ENCODE measurements at regions not wholly inside any gene's neighbourhood (a gene's known extent, or its start where the extent isn't known, plus 50 kb on each side); places are given as distances from the start of the nearest gene placed in this dataset.

GRCh38 chr1:37393173-37394120, 80.9 kb upstream of the ZC3H12A start:
- DNase-seq = no peak

- no peak for DNase-seq
Observed at GRCh38 chr1:37394574-37395464, 79.6 kb upstream of the ZC3H12A start.

DNA sequence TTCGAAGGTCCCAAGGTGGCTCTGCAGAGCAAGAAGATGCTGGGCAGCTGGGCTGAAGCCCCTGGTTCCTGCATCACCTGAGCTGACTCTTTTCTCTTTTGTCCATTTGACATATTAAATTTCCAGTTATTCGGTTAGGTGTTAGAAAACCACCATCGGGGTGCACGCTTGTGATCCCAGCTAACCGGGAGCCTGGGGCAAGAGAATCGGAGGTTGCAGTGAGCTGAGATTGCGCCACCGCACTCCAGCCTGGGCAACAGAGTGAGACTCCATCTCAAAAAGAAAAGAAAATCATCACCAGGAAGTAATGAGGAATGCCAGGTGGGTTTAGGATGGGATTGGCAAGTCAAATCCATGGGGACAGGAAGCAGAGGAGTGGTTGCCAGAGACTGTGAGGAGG, 76.3 kb upstream of the ZC3H12A start:
- DNase-seq = no peak

- DNase-seq = no peak
Observed at GRCh38 chr1:37399205-37399604, 75.2 kb upstream of the ZC3H12A start.

- DNase-seq = no peak
Observed at GRCh38 chr1:37399830-37400464, 74.4 kb upstream of the ZC3H12A start.

- no peak for DNase-seq
Observed at GRCh38 chr1:37400466-37401225, 73.7 kb upstream of the ZC3H12A start.

- no peak for DNase-seq
Observed at GRCh38 chr1:37403166-37403565, 71.2 kb upstream of the ZC3H12A start.

DNA sequence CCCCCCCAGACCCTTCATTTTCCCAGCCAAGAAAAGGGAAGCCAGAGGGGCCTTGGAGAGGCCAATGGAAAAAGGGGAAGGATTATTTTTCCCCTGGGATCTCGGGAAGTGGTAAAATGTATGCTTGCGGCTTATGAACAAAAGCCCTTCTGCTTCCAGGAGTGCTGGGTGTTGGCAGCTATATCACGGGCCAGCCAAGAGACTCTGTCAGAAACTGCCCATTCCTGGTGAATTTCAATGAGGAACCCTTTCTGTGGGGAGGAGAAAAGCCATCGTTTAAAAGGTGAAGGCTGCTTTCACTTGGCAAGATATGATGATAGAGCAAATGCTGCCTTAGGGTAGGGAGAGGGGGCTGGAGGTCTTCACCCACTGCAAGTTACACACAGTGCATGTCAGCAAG, 69.7 kb upstream of the ZC3H12A start:
- DNase-seq = no peak

- no peak for DNase-seq
Observed at GRCh38 chr1:37410105-37410504, 64.3 kb upstream of the ZC3H12A start.

- DNase-seq = no peak
Observed at GRCh38 chr1:37410815-37411214, 63.6 kb upstream of the ZC3H12A start.

DNA sequence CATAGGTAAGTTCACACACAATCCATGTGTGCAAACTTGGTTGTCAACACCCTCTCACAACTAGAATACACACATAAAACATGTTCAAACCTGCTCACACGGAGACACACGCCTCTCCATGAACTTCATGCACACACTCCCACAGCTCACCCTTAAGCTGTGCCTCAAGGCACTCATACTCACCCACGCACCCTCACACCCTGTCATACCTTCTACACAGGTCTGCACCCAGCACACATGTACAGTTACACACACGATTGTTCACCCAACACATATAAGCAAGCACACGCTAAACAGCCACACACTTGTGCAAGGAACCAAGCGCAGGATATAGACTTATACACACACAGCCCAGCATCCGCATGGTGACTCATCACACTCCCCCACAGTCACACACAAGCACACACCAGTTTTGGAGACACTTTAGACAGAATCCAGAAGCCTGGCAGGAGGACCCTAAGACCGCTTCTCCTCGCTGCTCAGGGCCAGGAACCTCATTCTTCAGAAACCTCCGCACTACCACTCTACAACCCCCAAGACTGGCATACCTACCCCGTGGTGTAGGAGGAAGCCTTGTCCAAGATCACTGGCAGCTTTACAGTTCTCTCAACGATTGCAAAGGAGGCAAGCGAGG, 58.7 kb upstream of the ZC3H12A start:
- DNase-seq = no peak

GRCh38 chr1:37420456-37420855, 53.9 kb upstream of the ZC3H12A start:
- no peak for DNase-seq

GRCh38 chr1:37423810-37424209, 50.6 kb upstream of the ZC3H12A start:
- DNase-seq = no peak

GRCh38 chr1:37424523-37424922, 49.9 kb upstream of the ZC3H12A start:
- DNase-seq = no peak
